Stimulated activated CD8-positive, alpha-beta memory T cell treated with anti-CD3 and anti-CD28 coated beads, Interleukin-15, amount 100 ng/mL, for 4 hours (primary cell): ENCODE measurements at regions not wholly inside any gene's neighbourhood (a gene's known extent, or its start where the extent isn't known, plus 50 kb on each side); places are given as distances from the start of the nearest gene placed in this dataset.
"Not testable (repeated sequence)": the region's sequence is repeated elsewhere in the genome, so short reads cannot be mapped to it uniquely, and the experiment has no call there.

Experiments used
- DNase-seq, 2 donors: peaks; one replicate each; pipeline ENCODE4 v3.0.0-alpha.2; 2020; ENCODE audit warnings: low read depth in 2 of 2

- DNase-seq: no peak
Observed at GRCh38 chr3:8136553-8136952, 365.1 kb upstream of the LMCD1 start.

GRCh38 chr3:8143186-8143585, 358.4 kb upstream of the LMCD1 start:
- DNase-seq: no peak

- DNase-seq: no peak
Observed at GRCh38 chr3:8145661-8146060, 356.0 kb upstream of the LMCD1 start.

GRCh38 chr3:8147711-8148110, 353.9 kb upstream of the LMCD1 start:
- no peak for DNase-seq

- no peak for DNase-seq
Observed at GRCh38 chr3:8152821-8153418, 348.7 kb upstream of the LMCD1 start.

GRCh38 chr3:8153800-8154199, 347.8 kb upstream of the LMCD1 start:
- no peak for DNase-seq

- no peak for DNase-seq
Observed at GRCh38 chr3:8154617-8155016, 347.0 kb upstream of the LMCD1 start.

GRCh38 chr3:8156138-8156537, 345.5 kb upstream of the LMCD1 start:
- DNase-seq: no peak

GRCh38 chr3:8156831-8157230, 344.8 kb upstream of the LMCD1 start:
- no peak for DNase-seq

- no peak for DNase-seq
Observed at GRCh38 chr3:8157640-8158039, 344.0 kb upstream of the LMCD1 start.

GRCh38 chr3:8164145-8164544, 337.5 kb upstream of the LMCD1 start:
- DNase-seq: no peak

GRCh38 chr3:8166014-8166413, 335.6 kb upstream of the LMCD1 start:
- DNase-seq: no peak

- DNase-seq: no peak
Observed at GRCh38 chr3:8170971-8171508, 330.6 kb upstream of the LMCD1 start.

- no peak for DNase-seq
Observed at GRCh38 chr3:8173892-8174291, 327.7 kb upstream of the LMCD1 start.

- not testable (repeated sequence) for DNase-seq
Observed at GRCh38 chr3:8176759-8177483, 324.7 kb upstream of the LMCD1 start.

GRCh38 chr3:8178516-8178915, 323.1 kb upstream of the LMCD1 start:
- DNase-seq: not testable (repeated sequence)

GRCh38 chr3:8182904-8183303, 318.7 kb upstream of the LMCD1 start:
- no peak for DNase-seq

- DNase-seq: no peak
Observed at GRCh38 chr3:8183627-8184026, 318.0 kb upstream of the LMCD1 start.

- DNase-seq: no peak
Observed at GRCh38 chr3:8186213-8186612, 315.4 kb upstream of the LMCD1 start.

GRCh38 chr3:8187996-8188395, 313.6 kb upstream of the LMCD1 start:
- DNase-seq: no peak

GRCh38 chr3:8189051-8189450, 312.6 kb upstream of the LMCD1 start:
- DNase-seq: no peak

GRCh38 chr3:8191406-8191805, 310.2 kb upstream of the LMCD1 start:
- no peak for DNase-seq

- DNase-seq: no peak
Observed at GRCh38 chr3:8197384-8197783, 304.2 kb upstream of the LMCD1 start.
